ENCODE measurements at regions not wholly inside any gene's neighbourhood (a gene's known extent, or its start where the extent isn't known, plus 50 kb on each side); places are given as distances from the start of the nearest gene placed in this dataset.

- H3K27ac ChIP-seq = peak overlapping the region in 1 of 8 donors; percentile 28
- 92 to 96% (median 95%) methylated on average over 6 of the region's 6 CpGs for WGBS, 5 donors
These were observed 86.5 kb upstream of the KLF6 start for GRCh38 chr10:3871424-3871996.

DNA sequence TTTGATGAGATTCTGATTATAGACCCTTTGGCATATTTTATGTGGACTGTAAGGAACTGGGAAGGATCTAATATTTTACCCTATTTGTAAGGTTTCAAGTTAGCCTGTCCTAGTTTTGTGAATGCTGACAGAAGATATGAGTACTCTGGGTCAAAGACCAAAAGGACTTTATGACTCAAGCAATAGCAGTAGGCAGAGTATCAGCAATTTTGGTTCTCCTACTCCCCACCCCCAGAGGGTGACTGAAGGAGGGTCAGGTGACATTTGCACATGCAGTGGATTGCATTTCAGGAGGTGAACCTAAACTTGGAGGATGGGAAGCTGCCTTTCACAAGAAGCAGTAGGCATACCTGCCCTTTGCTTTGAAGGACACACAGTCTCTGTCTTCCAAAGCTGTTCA lies 84.0 kb upstream of the KLF6 start:
- H3K27me3 ChIP-seq (replicated peaks in 1 of 7) = no peaks in the 10 kb centered on the region
- TF ChIP-seq POLR2A (IDR thresholded peaks at IDR 0.05) = no peak
- TF ChIP-seq POLR2AphosphoS5 (IDR thresholded peaks at IDR 0.05) = peak in 1 of 3 donors; percentile 35
- TF ChIP-seq, protein P1, sequence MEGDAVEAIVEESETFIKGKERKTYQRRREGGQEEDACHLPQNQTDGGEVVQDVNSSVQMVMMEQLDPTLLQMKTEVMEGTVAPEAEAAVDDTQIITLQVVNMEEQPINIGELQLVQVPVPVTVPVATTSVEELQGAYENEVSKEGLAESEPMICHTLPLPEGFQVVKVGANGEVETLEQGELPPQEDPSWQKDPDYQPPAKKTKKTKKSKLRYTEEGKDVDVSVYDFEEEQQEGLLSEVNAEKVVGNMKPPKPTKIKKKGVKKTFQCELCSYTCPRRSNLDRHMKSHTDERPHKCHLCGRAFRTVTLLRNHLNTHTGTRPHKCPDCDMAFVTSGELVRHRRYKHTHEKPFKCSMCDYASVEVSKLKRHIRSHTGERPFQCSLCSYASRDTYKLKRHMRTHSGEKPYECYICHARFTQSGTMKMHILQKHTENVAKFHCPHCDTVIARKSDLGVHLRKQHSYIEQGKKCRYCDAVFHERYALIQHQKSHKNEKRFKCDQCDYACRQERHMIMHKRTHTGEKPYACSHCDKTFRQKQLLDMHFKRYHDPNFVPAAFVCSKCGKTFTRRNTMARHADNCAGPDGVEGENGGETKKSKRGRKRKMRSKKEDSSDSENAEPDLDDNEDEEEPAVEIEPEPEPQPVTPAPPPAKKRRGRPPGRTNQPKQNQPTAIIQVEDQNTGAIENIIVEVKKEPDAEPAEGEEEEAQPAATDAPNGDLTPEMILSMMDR (IDR thresholded peaks at IDR 0.05 in 8 of 11, conservative IDR thresholded peaks at IDR 0.05 in 3 of 11) = no peak
- no peaks in the 10 kb centered on the region for H3K36me3 ChIP-seq
- no peaks in the 10 kb centered on the region for H3K9me3 ChIP-seq
- H3K4me3 ChIP-seq = no peak overlapping the region
- intact Hi-C loops (cut with DNase I; ENCODE audit: low total_unique reads) = no loop called here
- no peak for DNase-seq
- peak overlapping the region in 1 of 8 donors; percentile 42 for H3K27ac ChIP-seq
- H3K4me1 ChIP-seq = peaks cover 14 to 26% (median 19%) of the 10 kb centered on the region in 6 donors

More at GRCh38 chr10:3871424-3871996, 86.5 kb upstream of the KLF6 start:
- no peaks in the 10 kb centered on the region for H3K9me3 ChIP-seq
- DNase-seq = no peak
- TF ChIP-seq POLR2AphosphoS5 (IDR thresholded peaks at IDR 0.05) (no peak), POLR2A (IDR thresholded peaks at IDR 0.05) (no peak)
- TF ChIP-seq, protein P1 (IDR thresholded peaks at IDR 0.05 in 8 of 11, conservative IDR thresholded peaks at IDR 0.05 in 3 of 11) = no peak
- no peak overlapping the region for H3K4me3 ChIP-seq
- peaks cover 26 to 49% (median 41%) of the 10 kb centered on the region in 6 donors for H3K4me1 ChIP-seq
- no peaks in the 10 kb centered on the region for H3K36me3 ChIP-seq
- intact Hi-C loops (cut with DNase I; ENCODE audit: low total_unique reads) = no loop called here
- no peaks in the 10 kb centered on the region for H3K27me3 ChIP-seq (replicated peaks in 1 of 7)

DNA sequence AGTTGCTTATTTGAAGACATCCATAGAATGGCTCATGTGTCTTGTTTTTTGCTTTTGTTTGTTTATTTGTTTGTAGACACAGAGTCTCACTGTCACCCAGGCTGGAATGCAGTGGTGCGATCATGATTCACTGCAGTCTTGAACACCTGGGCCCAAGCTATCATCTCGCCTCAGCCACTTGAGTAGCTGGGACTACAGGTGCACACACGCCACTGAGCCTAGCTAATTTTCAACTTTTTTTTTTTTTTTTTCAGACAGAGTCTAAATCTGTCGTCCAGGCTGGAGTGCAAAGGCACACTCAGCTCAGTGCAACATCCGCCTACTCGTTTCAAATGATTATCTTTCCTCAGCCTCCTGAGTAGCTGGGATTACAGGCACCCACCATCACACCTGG lies 83.3 kb upstream of the KLF6 start:
- H3K9me3 ChIP-seq = no peaks in the 10 kb centered on the region
- H3K36me3 ChIP-seq = no peaks in the 10 kb centered on the region
- peak overlapping the region in 1 of 8 donors; percentile 42 for H3K27ac ChIP-seq
- peaks cover 6 to 18% (median 12%) of the 10 kb centered on the region in 6 donors for H3K4me1 ChIP-seq
- intact Hi-C loops (cut with DNase I; ENCODE audit: low total_unique reads) = no loop called here
- no peak overlapping the region for H3K4me3 ChIP-seq
- no peaks in the 10 kb centered on the region for H3K27me3 ChIP-seq (replicated peaks in 1 of 7)
- TF ChIP-seq POLR2A (IDR thresholded peaks at IDR 0.05) (no peak), POLR2AphosphoS5 (IDR thresholded peaks at IDR 0.05) (no peak)
- TF ChIP-seq, protein P1 (IDR thresholded peaks at IDR 0.05 in 8 of 11, conservative IDR thresholded peaks at IDR 0.05 in 3 of 11) = no peak
- WGBS, 5 donors = 84 to 92% (median 87%) methylated on average over 6 of the region's 6 CpGs
- no peak for DNase-seq

GRCh38 chr10:3867454-3868270 lies 82.7 kb upstream of the KLF6 start:
- TF ChIP-seq POLR2A (IDR thresholded peaks at IDR 0.05) (no peak), POLR2AphosphoS5 (IDR thresholded peaks at IDR 0.05) (no peak)
- TF ChIP-seq, protein P1 (IDR thresholded peaks at IDR 0.05 in 8 of 11, conservative IDR thresholded peaks at IDR 0.05 in 3 of 11) = no peak
- H3K27me3 ChIP-seq (replicated peaks in 1 of 7) = no peaks in the 10 kb centered on the region
- H3K36me3 ChIP-seq = no peaks in the 10 kb centered on the region
- DNase-seq = no peak
- no peaks in the 10 kb centered on the region for H3K9me3 ChIP-seq
- no peak overlapping the region for H3K4me3 ChIP-seq
- H3K27ac ChIP-seq = no peak overlapping the region
- peaks cover 3 to 12% (median 8%) of the 10 kb centered on the region in 6 donors for H3K4me1 ChIP-seq
- intact Hi-C loops (cut with DNase I; ENCODE audit: low total_unique reads) = no loop called here
- 75 to 84% (median 81%) methylated on average over 3 of the region's 3 CpGs for WGBS, 5 donors
